Liver (tissue), 8 donors: ENCODE measurements at regions not wholly inside any gene's neighbourhood (a gene's known extent, or its start where the extent isn't known, plus 50 kb on each side); places are given as distances from the start of the nearest gene placed in this dataset.

Source experiments
- DNase-seq: peaks from one replicate; pipeline ENCODE4 v3.0.0-alpha.2; 2017; ENCODE audit warnings: low spot score
- H3K27ac ChIP-seq, 2 donors: one replicate each; pipeline ENCODE4 v1.7.0; 2013; ENCODE audit warnings: inconsistent platforms in 2 of 2, low read length in 2 of 2, control low read depth in 1 of 2, low read depth in 1 of 2, mild to moderate bottlenecking in 1 of 2
- H3K27me3 ChIP-seq, 4 donors: one replicate each; pipeline versions ENCODE4 v1.6.1 to v1.7.0; 2013; ENCODE audit warnings: low read length in 3 of 4, inconsistent platforms in 1 of 4, mild to moderate bottlenecking in 1 of 4, moderate library complexity in 1 of 4; ENCODE audit not compliant: control insufficient read depth in 4 of 4, insufficient read depth in 4 of 4
- H3K36me3 ChIP-seq, 4 donors: one replicate each; pipeline versions ENCODE4 v1.6.1 to v1.7.0; 2013; ENCODE audit warnings: low read length in 3 of 4, mild to moderate bottlenecking in 3 of 4, low read depth in 1 of 4, moderate library complexity in 1 of 4; ENCODE audit not compliant: control insufficient read depth in 4 of 4, insufficient read depth in 3 of 4
- H3K4me1 ChIP-seq, 4 donors: one replicate each; pipeline versions ENCODE4 v1.6.1 to v1.7.0; 2013; ENCODE audit warnings: low read length in 3 of 4, mild to moderate bottlenecking in 3 of 4, moderate library complexity in 1 of 4; ENCODE audit not compliant: control insufficient read depth in 4 of 4, insufficient read depth in 4 of 4
- H3K4me3 ChIP-seq, 3 donors: one replicate each; pipeline versions ENCODE4 v1.6.1 to v1.7.0; 2013; ENCODE audit warnings: low read length in 3 of 3, control low read depth in 1 of 3, low read depth in 1 of 3, mild to moderate bottlenecking in 1 of 3
- H3K9ac ChIP-seq, 2 donors: one replicate each; pipeline ENCODE4 v1.7.0; 2013; ENCODE audit warnings: low read length in 2 of 2, mild to moderate bottlenecking in 2 of 2, moderate library complexity in 2 of 2, control low read depth in 1 of 2, low read depth in 1 of 2
- H3K9me3 ChIP-seq, 4 donors: one replicate each; pipeline versions ENCODE4 v1.6.1 to v1.7.0; 2013; ENCODE audit warnings: low read length in 3 of 4; ENCODE audit not compliant: control insufficient read depth in 4 of 4
- ATF3 ChIP-seq: IDR thresholded peaks from 2 replicates; pipeline ENCODE4 v1.6.1; 2016; ENCODE audit warnings: antibody characterized with exemption
- CTCF ChIP-seq: fragments of 150-350 bp; IDR thresholded peaks from 2 replicates; pipeline ENCODE4 v1.5.1; 2017; ENCODE audit warnings: improper control_type of control experiment, low read depth, low read length; ENCODE audit not compliant: missing input control
- EGR1 ChIP-seq, 2 donors: IDR thresholded peaks; 2 replicates each; pipeline ENCODE4 v1.6.1; 2016 to 2018; ENCODE audit warnings: antibody characterized with exemption in 2 of 2, low read depth in 2 of 2
- FOXA1 ChIP-seq: IDR thresholded peaks from 2 replicates; pipeline ENCODE4 v1.6.1; 2016; ENCODE audit warnings: antibody characterized with exemption
- GABPA ChIP-seq, 2 donors: IDR thresholded peaks in 1 of 2; conservative IDR thresholded peaks in 1 of 2; 2 replicates each; pipeline ENCODE4 v1.6.1; 2016; ENCODE audit warnings: antibody characterized with exemption in 2 of 2, mild to moderate bottlenecking in 1 of 2, moderate library complexity in 1 of 2
- HNF4A ChIP-seq, 2 donors: conservative IDR thresholded peaks; 2 replicates each; pipeline ENCODE4 v1.6.1; 2016; ENCODE audit warnings: antibody characterized with exemption in 2 of 2, mild to moderate bottlenecking in 2 of 2
- JUND ChIP-seq, 2 donors: IDR thresholded peaks; 2 replicates each; pipeline ENCODE4 v1.6.1; 2016; ENCODE audit warnings: antibody characterized with exemption in 2 of 2
- MAX ChIP-seq: IDR thresholded peaks from 2 replicates; pipeline ENCODE4 v1.6.1; 2016; ENCODE audit warnings: antibody characterized with exemption
- NR2F2 ChIP-seq: IDR thresholded peaks from 2 replicates; pipeline ENCODE4 v1.6.1; 2016; ENCODE audit warnings: antibody characterized with exemption
- RAD21 ChIP-seq, 2 donors: IDR thresholded peaks; 2 replicates each; pipeline ENCODE4 v1.6.1; 2016; ENCODE audit warnings: antibody characterized with exemption in 2 of 2, mild to moderate bottlenecking in 2 of 2
- REST ChIP-seq: IDR thresholded peaks from 2 replicates; pipeline ENCODE4 v1.6.1; 2016; ENCODE audit warnings: antibody characterized with exemption, mild to moderate bottlenecking
- RXRA ChIP-seq, 2 donors: IDR thresholded peaks; 2 replicates each; pipeline ENCODE4 v1.6.1; 2017 to 2018; ENCODE audit warnings: antibody characterized with exemption in 2 of 2, mild to moderate bottlenecking in 1 of 2
- SP1 ChIP-seq: IDR thresholded peaks from 2 replicates; pipeline ENCODE4 v1.6.1; 2018; ENCODE audit warnings: antibody characterized with exemption, mild to moderate bottlenecking
- TAF1 ChIP-seq: conservative IDR thresholded peaks from 2 replicates; pipeline ENCODE4 v1.6.1; 2016; ENCODE audit warnings: antibody characterized with exemption, mild to moderate bottlenecking
- ZBTB33 ChIP-seq: IDR thresholded peaks from 2 replicates; pipeline ENCODE4 v1.6.1; 2016; ENCODE audit warnings: antibody characterized with exemption
- WGBS: extraction: QIAGEN DNeasy Blood & Tissue Kit; methylation state at CpG from one replicate; pipeline ENCODE4 v1.1.7; 2013; 5-methylcytosine and 5-hydroxymethylcytosine counted together
- donor health status: healthy.
- donor health status: healthy.
- donor health status: healthy.
- donor health status: healthy.
- donor health status: healthy.

- no peak overlapping the region for H3K9ac ChIP-seq
- TF ChIP-seq TAF1, result no peak
- TF ChIP-seq HNF4A (conservative IDR thresholded peaks at IDR 0.05), result no peak
- TF ChIP-seq JUND (IDR thresholded peaks at IDR 0.05), result no peak
- TF ChIP-seq GABPA (IDR thresholded peaks at IDR 0.05 in 1 of 2, conservative IDR thresholded peaks at IDR 0.05 in 1 of 2), result no peak
- TF ChIP-seq ATF3, result no peak
- TF ChIP-seq RAD21 (IDR thresholded peaks at IDR 0.05), result no peak
- no peak for TF ChIP-seq NR2F2
- no peak for TF ChIP-seq REST
- no peak for TF ChIP-seq RXRA (IDR thresholded peaks at IDR 0.05)
- TF ChIP-seq MAX, result no peak
- TF ChIP-seq EGR1 (IDR thresholded peaks at IDR 0.05; ENCODE audit: low read depth in 2 of 2), result no peak
- no peak for TF ChIP-seq ZBTB33
- TF ChIP-seq CTCF, result no peak
These were observed 585.9 kb downstream of the TLR4 start for GRCh38 chr9:118290116-118290515.

GRCh38 chr9:118295413-118295812 lies 591.2 kb downstream of the TLR4 start:
- 60% methylated on average over 4 of the region's 4 CpGs for WGBS
- Histone ChIP-seq H3K4me3 (no peak overlapping the region), H3K27me3 (no peaks in the 10 kb centered on the region), H3K36me3 (no peaks in the 10 kb centered on the region), H3K9ac (no peak overlapping the region), H3K4me1 (no peaks in the 10 kb centered on the region), H3K9me3 (no peaks in the 10 kb centered on the region), H3K27ac (no peak overlapping the region)
- TF ChIP-seq RAD21 (IDR thresholded peaks at IDR 0.05) (no peak), TAF1 (no peak), REST (no peak), EGR1 (IDR thresholded peaks at IDR 0.05; ENCODE audit: low read depth in 2 of 2) (no peak), ATF3 (no peak), FOXA1 (no peak), SP1 (no peak), GABPA (IDR thresholded peaks at IDR 0.05 in 1 of 2, conservative IDR thresholded peaks at IDR 0.05 in 1 of 2) (no peak), NR2F2 (no peak)
- no peak for DNase-seq

More at GRCh38 chr9:118290116-118290515, 585.9 kb downstream of the TLR4 start:
- no peaks in the 10 kb centered on the region for H3K4me1 ChIP-seq
- no peak overlapping the region for H3K4me3 ChIP-seq
- 57% methylated on average over 3 of the region's 3 CpGs for WGBS
- no peak for DNase-seq
- no peaks in the 10 kb centered on the region for H3K27me3 ChIP-seq
- H3K9me3 ChIP-seq, result no peaks in the 10 kb centered on the region
- no peak overlapping the region for H3K27ac ChIP-seq
- H3K36me3 ChIP-seq, result no peaks in the 10 kb centered on the region
